HCEC 1CT (cell line): ENCODE measurements at regions not wholly inside any gene's neighbourhood (a gene's known extent, or its start where the extent isn't known, plus 50 kb on each side); places are given as distances from the start of the nearest gene placed in this dataset.
"Not testable (repeated sequence)": the region's sequence is repeated elsewhere in the genome, so short reads cannot be mapped to it uniquely, and the experiment has no call there.

ENCODE experiments used
- DNase-seq: peaks from one replicate; pipeline ENCODE4 v3.0.0-alpha.2; 2017

GRCh38 chr6:67717281-67717680, 917.8 kb upstream of the ADGRB3 start:
- no peak for DNase-seq

- no peak for DNase-seq
Measured at GRCh38 chr6:67706388-67706787, 928.7 kb upstream of the ADGRB3 start.

GRCh38 chr6:67698534-67698933, 936.5 kb upstream of the ADGRB3 start:
- no peak for DNase-seq

GRCh38 chr6:67694127-67694526, 941.0 kb upstream of the ADGRB3 start:
- DNase-seq: no peak

GRCh38 chr6:67689329-67689728, 945.8 kb upstream of the ADGRB3 start:
- DNase-seq: no peak

- peak; percentile 20 for DNase-seq
Measured at GRCh38 chr6:67687396-67687795, 947.7 kb upstream of the ADGRB3 start.

GRCh38 chr6:67686225-67686624, 948.9 kb upstream of the ADGRB3 start:
- not testable (repeated sequence) for DNase-seq

GRCh38 chr6:67683960-67684359, 951.1 kb upstream of the ADGRB3 start:
- peak; percentile 96 for DNase-seq

- peak; percentile 77 for DNase-seq
Measured at GRCh38 chr6:67680297-67680932, 954.7 kb upstream of the ADGRB3 start.

GRCh38 chr6:67679566-67680296, 955.4 kb upstream of the ADGRB3 start:
- peak; percentile 46 for DNase-seq

GRCh38 chr6:67676892-67677291, 958.2 kb upstream of the ADGRB3 start:
- no peak for DNase-seq

GRCh38 chr6:67667637-67668422, 967.3 kb upstream of the ADGRB3 start:
- DNase-seq: no peak

GRCh38 chr6:67666177-67666964, 968.7 kb upstream of the ADGRB3 start:
- DNase-seq: peak; percentile 21

GRCh38 chr6:67664942-67665341, 970.1 kb upstream of the ADGRB3 start:
- DNase-seq: no peak

GRCh38 chr6:67663105-67663895, 971.8 kb upstream of the ADGRB3 start:
- DNase-seq: no peak

GRCh38 chr6:67653561-67653960, 981.5 kb upstream of the ADGRB3 start:
- DNase-seq: no peak

- no peak for DNase-seq
Measured at GRCh38 chr6:67646550-67646949, 988.5 kb upstream of the ADGRB3 start.

GRCh38 chr6:67643281-67643680, 991.8 kb upstream of the ADGRB3 start:
- peak; percentile 15 for DNase-seq

GRCh38 chr6:67642582-67642981, 992.5 kb upstream of the ADGRB3 start:
- DNase-seq: no peak

GRCh38 chr6:67640484-67640883, 994.6 kb upstream of the ADGRB3 start:
- DNase-seq: peak; percentile 48

- DNase-seq: peak; percentile 5
Measured at GRCh38 chr6:67639161-67639560, 995.9 kb upstream of the ADGRB3 start.

GRCh38 chr6:67634199-67634598, 1000.9 kb upstream of the ADGRB3 start:
- no peak for DNase-seq
